Neural cell (in vitro differentiated cells): ENCODE measurements at regions not wholly inside any gene's neighbourhood (a gene's known extent, or its start where the extent isn't known, plus 50 kb on each side); places are given as distances from the start of the nearest gene placed in this dataset.
"Not testable (repeated sequence)": the region's sequence is repeated elsewhere in the genome, so short reads cannot be mapped to it uniquely, and the experiment has no call there.

ENCODE experiments used
- EP300 ChIP-seq: fragments of 450-650 bp; conservative IDR thresholded peaks from 2 replicates; pipeline ENCODE4 v1.6.1; 2014; ENCODE audit warnings: antibody characterized with exemption, mild to moderate bottlenecking, moderate library complexity; ENCODE audit not compliant: poor library complexity, severe bottlenecking
- EZH2 ChIP-seq: fragments of 200-600, 300-800 bp; shearing (Covaris generic), sonication (generic); IDR thresholded peaks from 2 replicates; pipeline ENCODE4 v1.6.1; 2014; ENCODE audit warnings: antibody characterized with exemption, low read length, borderline replicate concordance, mild to moderate bottlenecking; ENCODE audit not compliant: insufficient read depth, poor library complexity, severe bottlenecking
- POLR2AphosphoS5 ChIP-seq: IDR thresholded peaks from 2 replicates; pipeline ENCODE4 v1.6.1; 2012
- RAD21 ChIP-seq: fragments of 450-650 bp; conservative IDR thresholded peaks from 2 replicates; pipeline ENCODE4 v1.6.1; 2014; ENCODE audit warnings: antibody characterized with exemption, mild to moderate bottlenecking, moderate library complexity
- TAF1 ChIP-seq: IDR thresholded peaks from 2 replicates; pipeline ENCODE4 v1.6.1; 2012; ENCODE audit warnings: low read depth
- TF ChIP-seq, protein P1 (sequence below): fragments of 450-650 bp; IDR thresholded peaks from 2 replicates; pipeline ENCODE4 v1.5.1; 2014; ENCODE audit warnings: antibody characterized with exemption, mild to moderate bottlenecking, moderate library complexity; ENCODE audit not compliant: poor library complexity, severe bottlenecking
- TF ChIP-seq, protein P2 (sequence below): IDR thresholded peaks from 2 replicates; pipeline ENCODE4 v1.6.1; 2012; ENCODE audit warnings: borderline replicate concordance

DNA sequence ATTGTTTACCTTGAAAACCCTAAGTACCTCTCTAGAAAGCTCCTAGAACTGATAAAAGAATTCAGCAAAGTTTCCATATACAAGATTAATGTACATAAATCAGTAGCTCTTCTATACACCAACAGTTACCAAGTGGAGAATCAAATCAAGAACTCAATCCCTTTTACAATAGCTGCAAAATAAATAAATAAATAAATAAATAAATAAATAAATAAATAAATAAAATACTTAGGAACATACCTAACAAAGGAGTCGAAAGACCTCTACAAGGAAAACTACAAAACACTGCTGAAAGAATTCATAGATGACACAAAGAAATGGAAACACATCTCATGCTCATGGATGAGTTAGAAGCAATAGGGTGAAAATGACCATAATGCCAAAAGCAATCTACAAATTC lies 452.6 kb upstream of the CBLB start:
- TF ChIP-seq POLR2AphosphoS5, TAF1, RAD21, EP300, EZH2: not testable (repeated sequence)
- TF ChIP-seq, protein P1, sequence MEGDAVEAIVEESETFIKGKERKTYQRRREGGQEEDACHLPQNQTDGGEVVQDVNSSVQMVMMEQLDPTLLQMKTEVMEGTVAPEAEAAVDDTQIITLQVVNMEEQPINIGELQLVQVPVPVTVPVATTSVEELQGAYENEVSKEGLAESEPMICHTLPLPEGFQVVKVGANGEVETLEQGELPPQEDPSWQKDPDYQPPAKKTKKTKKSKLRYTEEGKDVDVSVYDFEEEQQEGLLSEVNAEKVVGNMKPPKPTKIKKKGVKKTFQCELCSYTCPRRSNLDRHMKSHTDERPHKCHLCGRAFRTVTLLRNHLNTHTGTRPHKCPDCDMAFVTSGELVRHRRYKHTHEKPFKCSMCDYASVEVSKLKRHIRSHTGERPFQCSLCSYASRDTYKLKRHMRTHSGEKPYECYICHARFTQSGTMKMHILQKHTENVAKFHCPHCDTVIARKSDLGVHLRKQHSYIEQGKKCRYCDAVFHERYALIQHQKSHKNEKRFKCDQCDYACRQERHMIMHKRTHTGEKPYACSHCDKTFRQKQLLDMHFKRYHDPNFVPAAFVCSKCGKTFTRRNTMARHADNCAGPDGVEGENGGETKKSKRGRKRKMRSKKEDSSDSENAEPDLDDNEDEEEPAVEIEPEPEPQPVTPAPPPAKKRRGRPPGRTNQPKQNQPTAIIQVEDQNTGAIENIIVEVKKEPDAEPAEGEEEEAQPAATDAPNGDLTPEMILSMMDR = not testable (repeated sequence)
- TF ChIP-seq, protein P2, sequence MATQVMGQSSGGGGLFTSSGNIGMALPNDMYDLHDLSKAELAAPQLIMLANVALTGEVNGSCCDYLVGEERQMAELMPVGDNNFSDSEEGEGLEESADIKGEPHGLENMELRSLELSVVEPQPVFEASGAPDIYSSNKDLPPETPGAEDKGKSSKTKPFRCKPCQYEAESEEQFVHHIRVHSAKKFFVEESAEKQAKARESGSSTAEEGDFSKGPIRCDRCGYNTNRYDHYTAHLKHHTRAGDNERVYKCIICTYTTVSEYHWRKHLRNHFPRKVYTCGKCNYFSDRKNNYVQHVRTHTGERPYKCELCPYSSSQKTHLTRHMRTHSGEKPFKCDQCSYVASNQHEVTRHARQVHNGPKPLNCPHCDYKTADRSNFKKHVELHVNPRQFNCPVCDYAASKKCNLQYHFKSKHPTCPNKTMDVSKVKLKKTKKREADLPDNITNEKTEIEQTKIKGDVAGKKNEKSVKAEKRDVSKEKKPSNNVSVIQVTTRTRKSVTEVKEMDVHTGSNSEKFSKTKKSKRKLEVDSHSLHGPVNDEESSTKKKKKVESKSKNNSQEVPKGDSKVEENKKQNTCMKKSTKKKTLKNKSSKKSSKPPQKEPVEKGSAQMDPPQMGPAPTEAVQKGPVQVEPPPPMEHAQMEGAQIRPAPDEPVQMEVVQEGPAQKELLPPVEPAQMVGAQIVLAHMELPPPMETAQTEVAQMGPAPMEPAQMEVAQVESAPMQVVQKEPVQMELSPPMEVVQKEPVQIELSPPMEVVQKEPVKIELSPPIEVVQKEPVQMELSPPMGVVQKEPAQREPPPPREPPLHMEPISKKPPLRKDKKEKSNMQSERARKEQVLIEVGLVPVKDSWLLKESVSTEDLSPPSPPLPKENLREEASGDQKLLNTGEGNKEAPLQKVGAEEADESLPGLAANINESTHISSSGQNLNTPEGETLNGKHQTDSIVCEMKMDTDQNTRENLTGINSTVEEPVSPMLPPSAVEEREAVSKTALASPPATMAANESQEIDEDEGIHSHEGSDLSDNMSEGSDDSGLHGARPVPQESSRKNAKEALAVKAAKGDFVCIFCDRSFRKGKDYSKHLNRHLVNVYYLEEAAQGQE = not testable (repeated sequence)
